ENCODE measurements at regions not wholly inside any gene's neighbourhood (a gene's known extent, or its start where the extent isn't known, plus 50 kb on each side); places are given as distances from the start of the nearest gene placed in this dataset.
"Not testable (repeated sequence)": the region's sequence is repeated elsewhere in the genome, so short reads cannot be mapped to it uniquely, and the experiment has no call there.

DNA sequence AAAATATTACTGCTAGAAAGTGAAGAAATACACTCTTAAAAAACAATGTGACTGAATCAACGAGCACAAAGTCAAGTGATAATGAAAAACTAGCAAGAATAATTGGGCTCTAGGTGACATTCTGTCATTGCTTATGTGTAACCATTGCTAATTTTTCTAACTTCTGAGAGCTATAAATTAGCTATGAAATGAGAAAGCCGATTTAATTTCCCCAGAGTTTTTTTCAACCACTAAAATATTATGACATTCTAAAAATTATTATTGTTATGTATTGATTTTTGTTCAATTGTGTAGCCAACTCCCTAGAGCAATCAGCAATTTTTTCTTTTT, 458.6 kb upstream of the ATXN8OS start:
- no peak for DNase-seq
- in situ Hi-C loops (cut with MboI; ENCODE audit: low pct_unique_long_range_greater_than_20kb, low sequenced_read_pairs), result no loop called here

- in situ Hi-C loops (cut with MboI; ENCODE audit: low pct_unique_long_range_greater_than_20kb, low sequenced_read_pairs), result no loop called here
- DNase-seq, result no peak
Observed at GRCh38 chr13:69648340-69649062, 459.1 kb upstream of the ATXN8OS start.

DNA sequence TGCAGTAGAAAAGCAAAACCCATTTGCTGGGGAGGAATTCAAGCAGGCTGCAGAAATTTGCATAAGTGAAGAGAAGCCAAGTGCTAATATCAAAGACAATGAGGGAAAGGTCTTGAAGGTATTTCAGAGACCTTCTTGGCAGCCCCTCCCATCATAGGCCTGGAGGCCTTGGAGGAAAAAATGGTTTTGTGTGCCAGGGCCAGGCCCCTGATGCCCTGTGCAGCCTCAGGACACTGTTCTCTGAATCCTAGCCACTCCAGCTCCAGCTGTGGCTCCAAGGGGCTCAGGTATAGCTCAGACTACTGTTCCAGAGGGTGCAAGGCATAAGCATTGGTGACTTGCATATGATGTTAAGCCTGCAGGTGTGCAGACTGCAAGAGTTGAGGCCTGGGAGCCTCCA, 463.2 kb upstream of the ATXN8OS start:
- in situ Hi-C loops (cut with MboI; ENCODE audit: low pct_unique_long_range_greater_than_20kb, low sequenced_read_pairs), result no loop called here

GRCh38 chr13:69641773-69642172, 465.9 kb upstream of the ATXN8OS start:
- no peak for DNase-seq
- in situ Hi-C loops (cut with MboI; ENCODE audit: low pct_unique_long_range_greater_than_20kb, low sequenced_read_pairs), result no loop called here

More for the DNA sequence above, 463.2 kb upstream of the ATXN8OS start:
- no peak for DNase-seq

GRCh38 chr13:69633044-69633443, 474.6 kb upstream of the ATXN8OS start:
- DNase-seq, result no peak
- in situ Hi-C loops (cut with MboI; ENCODE audit: low pct_unique_long_range_greater_than_20kb, low sequenced_read_pairs), result no loop called here

DNA sequence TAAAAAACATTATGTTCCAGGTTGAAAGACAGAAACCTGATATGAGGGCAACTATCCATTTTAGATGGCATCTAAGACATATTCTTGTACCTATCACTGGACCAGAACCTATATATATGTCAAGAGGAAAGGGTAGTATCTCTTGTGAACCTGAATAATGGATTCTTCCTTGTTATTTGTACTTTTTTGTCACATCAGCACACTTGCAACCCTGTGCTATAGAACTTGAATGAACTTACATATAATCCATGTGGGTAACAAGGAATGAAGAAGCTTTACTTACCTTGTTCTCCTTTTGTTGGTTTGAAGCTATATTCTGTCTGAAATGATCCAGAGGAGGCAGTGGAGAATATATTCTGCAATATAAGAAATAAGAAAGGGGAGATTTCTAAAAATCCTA, 483.7 kb upstream of the ATXN8OS start:
- DNase-seq, result no peak
- in situ Hi-C loops (cut with MboI; ENCODE audit: low pct_unique_long_range_greater_than_20kb, low sequenced_read_pairs), result no loop called here

DNA sequence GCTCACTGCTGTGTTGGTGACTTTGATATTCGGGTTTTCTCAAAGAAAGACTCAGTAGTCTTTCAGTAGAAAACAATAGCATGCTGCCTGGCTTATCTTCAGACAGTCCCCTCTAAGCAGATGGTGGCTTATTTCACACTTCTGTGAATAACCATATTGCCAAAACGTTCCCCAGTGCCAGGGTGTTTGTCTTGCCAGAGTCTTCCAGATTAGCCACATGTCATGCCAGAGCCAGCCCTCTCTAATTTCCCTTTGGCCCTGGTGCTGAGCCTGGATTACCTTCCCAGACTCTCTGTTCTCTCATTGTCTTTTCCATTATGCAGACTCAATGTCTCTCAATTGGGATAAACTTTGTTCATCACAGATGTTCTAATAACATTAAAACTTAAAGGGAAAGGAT, 488.0 kb upstream of the ATXN8OS start:
- no peak for DNase-seq

GRCh38 chr13:69618838-69619237, 488.8 kb upstream of the ATXN8OS start:
- in situ Hi-C loops (cut with MboI; ENCODE audit: low pct_unique_long_range_greater_than_20kb, low sequenced_read_pairs), result no loop called here
- DNase-seq, result no peak

More for the DNA sequence above, 488.0 kb upstream of the ATXN8OS start:
- in situ Hi-C loops (cut with MboI; ENCODE audit: low pct_unique_long_range_greater_than_20kb, low sequenced_read_pairs), result no loop called here

DNA sequence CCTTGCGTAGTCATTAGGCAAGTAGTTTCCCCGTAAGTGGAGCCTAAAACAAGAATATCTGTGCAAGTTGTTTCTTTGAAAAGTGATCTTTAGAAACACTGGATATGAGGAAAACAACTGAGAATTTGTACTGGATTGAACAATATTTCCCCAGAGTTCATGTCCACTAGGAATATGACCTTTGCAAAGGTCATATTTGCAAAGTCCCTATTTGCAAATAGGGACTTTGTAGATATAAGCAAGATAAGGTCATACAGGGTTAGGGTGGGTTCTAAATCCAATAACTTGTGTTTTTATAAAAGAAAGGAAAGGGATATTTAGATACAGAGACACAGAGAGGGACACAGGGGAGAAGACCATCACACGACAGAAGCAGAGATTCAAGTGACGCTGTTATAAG, 489.2 kb upstream of the ATXN8OS start:
- DNase-seq, result no peak
- in situ Hi-C loops (cut with MboI; ENCODE audit: low pct_unique_long_range_greater_than_20kb, low sequenced_read_pairs), result no loop called here

GRCh38 chr13:69617587-69617986, 490.0 kb upstream of the ATXN8OS start:
- no peak for DNase-seq
- in situ Hi-C loops (cut with MboI; ENCODE audit: low pct_unique_long_range_greater_than_20kb, low sequenced_read_pairs), result no loop called here

- DNase-seq, result no peak
- in situ Hi-C loops (cut with MboI; ENCODE audit: low pct_unique_long_range_greater_than_20kb, low sequenced_read_pairs), result no loop called here
Observed at GRCh38 chr13:69616396-69616795, 491.2 kb upstream of the ATXN8OS start.

DNA sequence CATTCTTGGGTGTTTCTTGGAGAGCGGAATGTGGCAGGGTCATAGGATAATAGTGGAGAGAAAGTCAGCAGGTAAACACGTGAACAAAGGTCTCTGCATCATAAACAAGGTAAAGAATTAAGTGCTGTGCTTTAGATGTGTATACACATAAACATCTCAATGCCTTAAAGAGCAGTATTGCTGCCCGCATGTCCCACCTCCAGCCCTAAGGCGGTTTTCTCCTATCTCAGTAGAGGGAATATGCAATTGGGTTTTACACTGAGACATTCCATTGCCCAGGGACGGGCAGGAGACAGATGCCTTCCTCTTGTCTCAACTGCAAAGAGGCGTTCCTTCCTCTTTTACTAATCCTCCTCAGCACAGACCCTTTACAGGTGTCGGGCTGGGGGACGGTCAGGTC, 492.6 kb upstream of the ATXN8OS start:
- DNase-seq, result not testable (repeated sequence)

DNA sequence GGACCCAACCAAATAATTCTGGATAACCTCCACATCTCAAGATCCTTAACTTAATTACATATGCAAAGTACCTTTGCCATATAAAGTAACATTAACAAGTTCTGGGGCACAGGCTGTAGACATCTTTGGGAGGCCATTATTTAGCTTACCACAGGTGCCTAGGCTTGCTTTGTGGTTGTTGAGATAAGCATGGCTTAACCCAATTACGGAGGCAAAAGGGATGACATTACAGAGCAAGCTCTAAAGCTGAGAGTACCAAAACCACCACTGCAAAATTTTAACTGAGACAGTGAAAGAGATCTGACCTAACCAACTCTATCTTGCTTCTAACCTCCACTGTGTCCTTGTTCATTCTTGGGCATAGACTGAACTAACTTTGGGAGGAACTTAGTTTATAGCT, 502.9 kb upstream of the ATXN8OS start:
- no peak for DNase-seq
- in situ Hi-C loops (cut with MboI; ENCODE audit: low pct_unique_long_range_greater_than_20kb, low sequenced_read_pairs), result no loop called here

More for the DNA sequence above, 492.6 kb upstream of the ATXN8OS start:
- in situ Hi-C loops (cut with MboI; ENCODE audit: low pct_unique_long_range_greater_than_20kb, low sequenced_read_pairs), result not testable (repeated sequence)

DNA sequence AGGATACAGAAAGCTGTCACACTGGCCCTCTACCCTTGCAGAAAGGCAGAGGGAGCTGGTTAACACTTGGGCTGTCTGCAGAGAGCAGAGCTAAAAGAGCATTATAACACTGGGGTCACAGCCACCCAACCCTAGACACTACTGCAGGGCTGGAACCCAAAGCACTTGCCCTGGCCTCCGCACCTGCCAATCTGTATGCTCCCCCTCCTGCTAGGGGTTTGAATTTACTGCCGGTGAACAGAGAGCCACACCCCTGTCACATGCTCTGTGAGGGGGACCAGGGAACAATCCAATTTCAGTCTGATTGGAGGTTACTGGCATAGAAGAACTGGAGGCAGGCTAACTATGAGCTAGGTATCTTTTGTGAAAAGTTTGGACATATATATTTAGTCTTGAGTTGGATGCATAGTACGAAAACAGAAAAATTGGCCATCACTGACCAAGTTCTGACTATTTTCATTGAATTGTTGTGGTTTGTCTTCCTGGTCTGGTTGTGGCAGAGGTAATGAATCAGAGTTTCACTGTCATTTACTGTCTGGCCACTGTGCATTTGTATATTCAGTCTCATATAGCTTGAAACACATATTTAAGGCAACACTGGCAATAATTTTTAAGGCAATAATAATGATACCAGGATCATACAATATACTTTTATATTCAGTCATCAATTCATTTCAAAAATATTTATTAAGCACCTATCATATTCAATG, 504.3 kb upstream of the ATXN8OS start:
- in situ Hi-C loops (cut with MboI; ENCODE audit: low pct_unique_long_range_greater_than_20kb, low sequenced_read_pairs), result no loop called here
- DNase-seq, result no peak

- in situ Hi-C loops (cut with MboI; ENCODE audit: low pct_unique_long_range_greater_than_20kb, low sequenced_read_pairs), result no loop called here
- DNase-seq, result no peak
Observed at GRCh38 chr13:69601661-69602060, 506.0 kb upstream of the ATXN8OS start.

GRCh38 chr13:69600811-69601210, 506.8 kb upstream of the ATXN8OS start:
- DNase-seq, result no peak
- in situ Hi-C loops (cut with MboI; ENCODE audit: low pct_unique_long_range_greater_than_20kb, low sequenced_read_pairs), result no loop called here

- in situ Hi-C loops (cut with MboI; ENCODE audit: low pct_unique_long_range_greater_than_20kb, low sequenced_read_pairs), result no loop called here
- DNase-seq, result no peak
Observed at GRCh38 chr13:69597088-69597487, 510.5 kb upstream of the ATXN8OS start.

- in situ Hi-C loops (cut with MboI; ENCODE audit: low pct_unique_long_range_greater_than_20kb, low sequenced_read_pairs), result no loop called here
- no peak for DNase-seq
Observed at GRCh38 chr13:69595181-69595580, 512.4 kb upstream of the ATXN8OS start.

DNA sequence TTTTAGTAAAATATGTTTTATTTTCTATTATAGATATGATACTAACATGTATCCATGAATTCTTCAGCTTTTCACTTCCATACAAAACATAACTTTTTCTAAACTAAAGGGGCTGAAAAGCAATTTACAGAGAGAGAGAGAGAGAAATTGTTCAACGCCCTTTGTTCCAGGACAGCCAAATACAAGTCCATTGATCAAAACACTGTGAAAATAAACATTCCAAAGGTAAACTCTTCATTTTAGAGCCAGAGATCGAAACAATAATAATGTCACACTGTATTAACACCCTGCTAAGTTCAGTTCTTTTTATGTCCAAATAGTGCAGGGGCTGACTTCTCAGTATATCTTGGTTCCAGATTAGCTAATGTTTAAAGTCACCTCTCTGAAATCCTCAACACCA, 516.2 kb upstream of the ATXN8OS start:
- in situ Hi-C loops (cut with MboI; ENCODE audit: low pct_unique_long_range_greater_than_20kb, low sequenced_read_pairs), result no loop called here
- no peak for DNase-seq

DNA sequence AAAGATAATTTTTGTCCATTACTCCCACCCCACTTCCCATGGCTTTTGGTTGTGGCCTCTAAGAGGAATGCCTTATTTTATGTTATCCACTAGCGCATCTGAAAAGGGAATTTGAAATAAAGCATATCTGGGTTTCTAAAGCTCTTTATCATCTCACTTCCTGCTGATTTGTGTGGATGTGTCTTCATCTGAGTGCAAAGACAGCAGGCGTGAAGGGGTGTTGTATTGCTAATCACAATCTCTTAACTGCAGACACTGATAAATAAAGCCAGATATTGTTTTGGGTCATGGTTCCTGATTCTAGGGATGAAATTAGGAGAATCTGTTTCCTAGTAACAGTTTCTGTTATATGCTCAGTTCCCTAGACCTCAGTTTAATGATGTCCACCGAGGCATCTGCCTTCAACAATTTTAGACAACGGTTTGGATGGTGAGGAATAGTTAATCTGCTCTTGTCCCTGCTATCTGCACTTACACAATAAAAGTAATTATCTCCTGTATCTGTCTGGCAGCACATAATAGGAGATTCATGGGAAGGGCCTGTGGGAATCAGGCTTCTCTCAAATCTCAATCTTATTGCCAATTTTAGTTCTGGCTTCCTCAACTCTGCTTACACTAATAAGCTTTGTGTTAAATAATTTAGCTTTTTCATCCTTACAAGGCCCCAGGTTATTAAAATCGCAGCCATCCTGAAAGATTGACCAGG, 517.9 kb upstream of the ATXN8OS start:
- in situ Hi-C loops (cut with MboI; ENCODE audit: low pct_unique_long_range_greater_than_20kb, low sequenced_read_pairs), result no loop called here
- no peak for DNase-seq
